SK-N-SH (cell line): ENCODE measurements at regions not wholly inside any gene's neighbourhood (a gene's known extent, or its start where the extent isn't known, plus 50 kb on each side); places are given as distances from the start of the nearest gene placed in this dataset.

Experiments
- CTCF ChIP-seq: fragments of 200-600 bp; sonication (generic); IDR thresholded peaks from 2 replicates; pipeline ENCODE4 v1.6.1; 2017; ENCODE audit warnings: antibody characterized with exemption, mild to moderate bottlenecking, moderate library complexity
- ELF1 ChIP-seq: IDR thresholded peaks from 2 replicates; pipeline ENCODE4 v1.4.0; 2012
- GABPA ChIP-seq: IDR thresholded peaks from 2 replicates; pipeline ENCODE4 v1.4.0; 2012; ENCODE audit warnings: low read depth, mild to moderate bottlenecking
- MXI1 ChIP-seq: IDR thresholded peaks from 2 replicates; pipeline ENCODE4 v1.6.1; 2012; ENCODE audit warnings: mild to moderate bottlenecking, low read depth, low read length, improper control_type of control experiment
- RAD21 ChIP-seq: IDR thresholded peaks from 2 replicates; pipeline ENCODE4 v1.6.1; 2012; ENCODE audit warnings: mild to moderate bottlenecking, low read length
- RXRA ChIP-seq: IDR thresholded peaks from 2 replicates; pipeline ENCODE4 v1.4.0; 2012; ENCODE audit warnings: low read depth, mild to moderate bottlenecking, borderline replicate concordance
- SIN3A ChIP-seq: IDR thresholded peaks from 2 replicates; pipeline ENCODE4 v1.6.1; 2012; ENCODE audit warnings: low read depth, mild to moderate bottlenecking, low read length, moderate library complexity, borderline replicate concordance

- TF ChIP-seq GABPA (no peak), CTCF (no peak), SIN3A (no peak), ELF1 (no peak), RAD21 (no peak), RXRA (no peak), MXI1 (no peak)
Observed at GRCh38 chr7:13110107-13110506, 422.7 kb downstream of the ARL4A start.
